ENCODE measurements at regions not wholly inside any gene's neighbourhood (a gene's known extent, or its start where the extent isn't known, plus 50 kb on each side); places are given as distances from the start of the nearest gene placed in this dataset.

DNA sequence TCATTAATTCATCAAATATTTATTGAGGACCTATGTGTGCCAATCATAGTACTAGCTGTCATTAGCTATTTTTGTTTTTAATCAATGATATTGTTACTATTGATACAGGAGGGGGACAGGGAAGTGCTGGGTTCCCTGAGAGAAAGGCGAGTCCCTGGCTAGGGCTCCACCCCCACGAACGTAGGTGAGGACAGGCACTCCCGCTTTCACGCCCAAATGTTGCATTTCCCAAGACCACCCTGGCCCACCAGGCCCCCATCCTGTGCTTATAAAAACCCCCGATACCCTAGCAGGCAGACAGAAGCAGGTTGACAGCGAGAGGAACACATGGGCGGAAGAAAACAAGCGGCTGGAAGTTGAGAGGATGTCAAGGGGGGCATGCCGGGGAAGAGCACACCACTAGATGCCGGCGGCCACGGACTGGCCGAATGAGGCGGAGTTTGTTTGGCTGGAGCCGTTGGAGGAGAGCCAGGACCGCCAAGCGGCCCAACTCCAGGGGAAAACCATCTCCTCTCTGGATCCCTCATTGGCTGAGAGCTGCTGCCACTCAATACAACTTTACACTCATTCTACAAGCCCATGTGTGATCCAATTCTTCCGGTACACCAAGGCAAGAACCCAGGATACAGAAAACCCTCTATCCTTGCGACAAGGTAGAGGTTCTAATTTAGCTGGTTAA is 798.7 kb upstream of the SEMA6D start:
- intact Hi-C loops (cut with micrococcal nuclease; ENCODE audit: unreplicated experiment): no loop called here
- Histone ChIP-seq H3K4me2 (ENCODE audit: control insufficient read depth, insufficient read depth) (no peak overlapping the region), H3K9ac (ENCODE audit: control insufficient read depth, insufficient read depth, low read length) (no peak overlapping the region), H3K79me2 (ENCODE audit: control insufficient read depth, insufficient read depth, low read length) (no peaks in the 10 kb centered on the region), H3K27me3 (replicated peaks in 1 of 2; ENCODE audit: control insufficient read depth in 2 of 2, insufficient read depth in 2 of 2, low read length in 1 of 2) (no peaks in the 10 kb centered on the region), H3K9me3 (replicated peaks; ENCODE audit: control insufficient read depth, insufficient read depth, low read length) (no peaks in the 10 kb centered on the region), H2AFZ (ENCODE audit: control insufficient read depth, low read depth, low read length) (no peak overlapping the region), H3K4me3 (no peak overlapping the region), H4K20me1 (ENCODE audit: control insufficient read depth, insufficient read depth) (no peaks in the 10 kb centered on the region), H3K36me3 (ENCODE audit: control insufficient read depth in 2 of 2, insufficient read depth in 2 of 2, low read length in 1 of 2) (no peaks in the 10 kb centered on the region), H3K27ac (ENCODE audit: control insufficient read depth, insufficient read depth) (no peak overlapping the region), H3K4me1 (ENCODE audit: control insufficient read depth, insufficient read depth, low read length) (no peaks in the 10 kb centered on the region)
- TF ChIP-seq SIN3A (IDR thresholded peaks at IDR 0.05; ENCODE audit: low read depth, low read length) (no peak), TAF1 (IDR thresholded peaks at IDR 0.05; ENCODE audit: borderline replicate concordance, low read depth, low read length) (no peak), RB1 (IDR thresholded peaks at IDR 0.05; ENCODE audit: borderline replicate concordance) (no peak), EED (IDR thresholded peaks at IDR 0.05; ENCODE audit: low read depth) (no peak), NRF1 (conservative IDR thresholded peaks at IDR 0.05; ENCODE audit: low read depth, low read length) (no peak), YY1 (IDR thresholded peaks at IDR 0.05; ENCODE audit: low read depth, low read length) (no peak), TCF12 (IDR thresholded peaks at IDR 0.05; ENCODE audit: low read depth, low read length) (no peak)
- TF ChIP-seq, protein P1, sequence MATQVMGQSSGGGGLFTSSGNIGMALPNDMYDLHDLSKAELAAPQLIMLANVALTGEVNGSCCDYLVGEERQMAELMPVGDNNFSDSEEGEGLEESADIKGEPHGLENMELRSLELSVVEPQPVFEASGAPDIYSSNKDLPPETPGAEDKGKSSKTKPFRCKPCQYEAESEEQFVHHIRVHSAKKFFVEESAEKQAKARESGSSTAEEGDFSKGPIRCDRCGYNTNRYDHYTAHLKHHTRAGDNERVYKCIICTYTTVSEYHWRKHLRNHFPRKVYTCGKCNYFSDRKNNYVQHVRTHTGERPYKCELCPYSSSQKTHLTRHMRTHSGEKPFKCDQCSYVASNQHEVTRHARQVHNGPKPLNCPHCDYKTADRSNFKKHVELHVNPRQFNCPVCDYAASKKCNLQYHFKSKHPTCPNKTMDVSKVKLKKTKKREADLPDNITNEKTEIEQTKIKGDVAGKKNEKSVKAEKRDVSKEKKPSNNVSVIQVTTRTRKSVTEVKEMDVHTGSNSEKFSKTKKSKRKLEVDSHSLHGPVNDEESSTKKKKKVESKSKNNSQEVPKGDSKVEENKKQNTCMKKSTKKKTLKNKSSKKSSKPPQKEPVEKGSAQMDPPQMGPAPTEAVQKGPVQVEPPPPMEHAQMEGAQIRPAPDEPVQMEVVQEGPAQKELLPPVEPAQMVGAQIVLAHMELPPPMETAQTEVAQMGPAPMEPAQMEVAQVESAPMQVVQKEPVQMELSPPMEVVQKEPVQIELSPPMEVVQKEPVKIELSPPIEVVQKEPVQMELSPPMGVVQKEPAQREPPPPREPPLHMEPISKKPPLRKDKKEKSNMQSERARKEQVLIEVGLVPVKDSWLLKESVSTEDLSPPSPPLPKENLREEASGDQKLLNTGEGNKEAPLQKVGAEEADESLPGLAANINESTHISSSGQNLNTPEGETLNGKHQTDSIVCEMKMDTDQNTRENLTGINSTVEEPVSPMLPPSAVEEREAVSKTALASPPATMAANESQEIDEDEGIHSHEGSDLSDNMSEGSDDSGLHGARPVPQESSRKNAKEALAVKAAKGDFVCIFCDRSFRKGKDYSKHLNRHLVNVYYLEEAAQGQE (IDR thresholded peaks at IDR 0.05; ENCODE audit: low read depth, low read length): no peak
- TF ChIP-seq, protein P2, sequence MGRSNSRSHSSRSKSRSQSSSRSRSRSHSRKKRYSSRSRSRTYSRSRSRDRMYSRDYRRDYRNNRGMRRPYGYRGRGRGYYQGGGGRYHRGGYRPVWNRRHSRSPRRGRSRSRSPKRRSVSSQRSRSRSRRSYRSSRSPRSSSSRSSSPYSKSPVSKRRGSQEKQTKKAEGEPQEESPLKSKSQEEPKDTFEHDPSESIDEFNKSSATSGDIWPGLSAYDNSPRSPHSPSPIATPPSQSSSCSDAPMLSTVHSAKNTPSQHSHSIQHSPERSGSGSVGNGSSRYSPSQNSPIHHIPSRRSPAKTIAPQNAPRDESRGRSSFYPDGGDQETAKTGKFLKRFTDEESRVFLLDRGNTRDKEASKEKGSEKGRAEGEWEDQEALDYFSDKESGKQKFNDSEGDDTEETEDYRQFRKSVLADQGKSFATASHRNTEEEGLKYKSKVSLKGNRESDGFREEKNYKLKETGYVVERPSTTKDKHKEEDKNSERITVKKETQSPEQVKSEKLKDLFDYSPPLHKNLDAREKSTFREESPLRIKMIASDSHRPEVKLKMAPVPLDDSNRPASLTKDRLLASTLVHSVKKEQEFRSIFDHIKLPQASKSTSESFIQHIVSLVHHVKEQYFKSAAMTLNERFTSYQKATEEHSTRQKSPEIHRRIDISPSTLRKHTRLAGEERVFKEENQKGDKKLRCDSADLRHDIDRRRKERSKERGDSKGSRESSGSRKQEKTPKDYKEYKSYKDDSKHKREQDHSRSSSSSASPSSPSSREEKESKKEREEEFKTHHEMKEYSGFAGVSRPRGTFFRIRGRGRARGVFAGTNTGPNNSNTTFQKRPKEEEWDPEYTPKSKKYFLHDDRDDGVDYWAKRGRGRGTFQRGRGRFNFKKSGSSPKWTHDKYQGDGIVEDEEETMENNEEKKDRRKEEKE (IDR thresholded peaks at IDR 0.05): no peak
- TF ChIP-seq, protein P3, sequence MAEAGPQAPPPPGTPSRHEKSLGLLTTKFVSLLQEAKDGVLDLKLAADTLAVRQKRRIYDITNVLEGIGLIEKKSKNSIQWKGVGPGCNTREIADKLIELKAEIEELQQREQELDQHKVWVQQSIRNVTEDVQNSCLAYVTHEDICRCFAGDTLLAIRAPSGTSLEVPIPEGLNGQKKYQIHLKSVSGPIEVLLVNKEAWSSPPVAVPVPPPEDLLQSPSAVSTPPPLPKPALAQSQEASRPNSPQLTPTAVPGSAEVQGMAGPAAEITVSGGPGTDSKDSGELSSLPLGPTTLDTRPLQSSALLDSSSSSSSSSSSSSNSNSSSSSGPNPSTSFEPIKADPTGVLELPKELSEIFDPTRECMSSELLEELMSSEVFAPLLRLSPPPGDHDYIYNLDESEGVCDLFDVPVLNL (IDR thresholded peaks at IDR 0.05; ENCODE audit: low read depth, low read length): no peak
- no TSS peak for BruUV-seq (replicated peaks)
- FAIRE-seq: no peak
- CTCF ChIA-PET: interaction anchor here (1.0 kb wide), 1 partner anchor 17 kb away, joined by 3 read pairs; no protein-coding TSS in a partner anchor
- RAD21 ChIA-PET (ENCODE audit: unreplicated experiment): no interaction called here
- SMC1A ChIA-PET (ENCODE audit: uncharacterized antibody, unreplicated experiment): no interaction called here
- POLR2A ChIA-PET: no interaction called here
- 57% methylated on average over 19 of the region's 20 CpGs for WGBS (ENCODE audit: insufficient coverage, insufficient replicate concordance, low lambda C conversion rate, missing lambda C conversion rate)
- no peak for ATAC-seq
- in situ Hi-C loops (cut with MboI): no loop called here
- DNase-seq (ENCODE audit: low read depth, low spot score): no peak

Measured in GM12878 (cell line).